Prostate gland (tissue), 2 donors: ENCODE measurements at regions not wholly inside any gene's neighbourhood (a gene's known extent, or its start where the extent isn't known, plus 50 kb on each side); places are given as distances from the start of the nearest gene placed in this dataset.

Experiments
- CTCF ChIP-seq, 4 experiments: fragments of 200-600 bp in 2 of 4; fragments of 450-650 bp in 2 of 4; sonication (generic) in 2 of 4; IDR thresholded peaks; 1 replicate in 3 of 4; 2 replicates in 1 of 4; pipeline ENCODE4 v1.5.1; 2016 to 2019; ENCODE audit warnings: antibody characterized with exemption in 4 of 4, mild to moderate bottlenecking in 2 of 4, moderate library complexity in 2 of 4
- POLR2A ChIP-seq: fragments of 450-650 bp; IDR thresholded peaks from one replicate; pipeline ENCODE4 v1.6.1; 2016; ENCODE audit warnings: antibody characterized with exemption, mild to moderate bottlenecking
- POLR2AphosphoS5 ChIP-seq: sonication (generic); formaldehyde crosslinking; IDR thresholded peaks from one replicate; pipeline ENCODE4 v1.6.1; 2017; ENCODE audit warnings: antibody characterized with exemption

- TF ChIP-seq POLR2A (no peak), CTCF (IDR thresholded peaks at IDR 0.05) (no peak), POLR2AphosphoS5 (no peak)
Observed at GRCh38 chr11:87548797-87549196, 511.1 kb downstream of the TMEM135 start.
